HG02571 (cell line): ENCODE measurements at regions not wholly inside any gene's neighbourhood (a gene's known extent, or its start where the extent isn't known, plus 50 kb on each side); places are given as distances from the start of the nearest gene placed in this dataset.

ENCODE experiments used
- ATAC-seq: cut with Tn5 transposase; IDR thresholded peaks from one replicate; pipeline ENCODE4 v1.9.1; 2021; ENCODE audit warnings: mild to moderate bottlenecking, moderate library complexity; ENCODE audit not compliant: unreplicated experiment

GRCh38 chr13:61485128-61485765, 69.6 kb upstream of the PCDH20 start:
- ATAC-seq = no peak

DNA sequence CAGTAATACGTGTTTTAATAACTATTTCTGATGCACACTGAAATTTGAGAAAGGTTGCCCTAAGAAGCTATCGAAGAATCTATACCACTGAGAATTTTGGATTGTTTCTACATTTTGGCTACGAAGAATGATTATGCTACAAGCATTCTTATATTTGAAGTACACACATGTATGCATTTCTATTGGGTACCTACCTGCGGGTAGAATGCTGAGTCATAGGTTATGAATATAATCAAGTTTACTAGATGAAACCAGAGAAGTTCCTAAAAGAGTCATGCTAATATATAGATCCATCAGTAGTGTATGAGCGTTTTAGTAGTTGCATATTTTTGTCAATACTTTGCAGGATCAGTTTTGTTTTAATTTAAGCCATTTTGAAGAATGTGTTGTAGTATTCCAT, 62.0 kb upstream of the PCDH20 start:
- ATAC-seq = no peak

DNA sequence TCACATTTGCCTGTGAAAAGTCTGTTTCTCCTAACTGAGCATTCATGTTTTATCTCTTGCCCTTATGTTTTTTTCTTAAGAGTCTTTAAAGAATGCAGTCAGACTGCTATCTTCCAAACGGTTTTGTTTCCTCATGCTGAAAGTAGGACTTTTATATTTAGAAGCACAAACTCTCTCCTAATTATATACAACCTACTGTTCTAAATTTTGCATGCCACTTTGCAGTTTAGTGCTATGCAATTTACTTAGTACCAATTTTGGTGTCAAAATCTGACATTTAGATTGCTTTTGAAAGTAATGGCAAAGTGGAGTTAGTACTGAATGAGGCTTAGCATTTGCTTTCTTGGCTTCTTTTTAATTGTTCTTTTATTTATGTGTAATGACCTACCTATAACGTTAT, 55.1 kb upstream of the PCDH20 start:
- no peak for ATAC-seq

DNA sequence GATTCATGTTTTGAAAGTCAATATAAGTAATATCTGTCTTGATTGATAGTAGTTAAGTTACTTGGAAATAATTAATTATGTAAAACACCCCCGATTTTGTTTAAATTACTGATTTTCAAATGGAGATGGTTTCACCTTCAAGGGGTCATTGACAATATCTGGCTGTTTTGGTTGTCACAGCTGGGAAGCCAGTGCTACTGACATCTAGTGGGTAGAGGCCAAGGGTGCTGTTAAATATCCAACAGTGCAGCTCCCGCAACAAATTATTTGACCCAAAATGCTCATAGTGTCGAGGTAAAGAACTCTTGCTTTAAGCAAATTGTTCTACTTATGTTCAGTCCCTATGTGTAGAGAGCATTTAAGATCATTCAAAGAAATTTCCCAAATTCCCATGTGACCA, 50.6 kb upstream of the PCDH20 start:
- ATAC-seq = no peak
